GM21367 (cell line): ENCODE measurements at regions not wholly inside any gene's neighbourhood (a gene's known extent, or its start where the extent isn't known, plus 50 kb on each side); places are given as distances from the start of the nearest gene placed in this dataset.
A peak's percentile ranks its signal among the peaks of the same experiment; 100 is the strongest.
"Not testable (repeated sequence)": the region's sequence is repeated elsewhere in the genome, so short reads cannot be mapped to it uniquely, and the experiment has no call there.

Experiments
- ATAC-seq: cut with Tn5 transposase; IDR thresholded peaks from one replicate; pipeline ENCODE4 v1.9.1; 2021; ENCODE audit not compliant: unreplicated experiment

- no peak for ATAC-seq
Observed at GRCh38 chr6:144602523-144603180, 317.5 kb downstream of the UTRN start.

GRCh38 chr6:144606083-144606482, 320.9 kb downstream of the UTRN start:
- no peak for ATAC-seq

- ATAC-seq, result no peak
Observed at GRCh38 chr6:144607998-144608735, 323.0 kb downstream of the UTRN start.

GRCh38 chr6:144612811-144613210, 327.7 kb downstream of the UTRN start:
- no peak for ATAC-seq

- ATAC-seq, result peak; percentile 60
Observed at GRCh38 chr6:144613859-144614258, 328.7 kb downstream of the UTRN start.

- ATAC-seq, result no peak
Observed at GRCh38 chr6:144615870-144616269, 330.7 kb downstream of the UTRN start.

- ATAC-seq, result no peak
Observed at GRCh38 chr6:144617191-144617590, 332.1 kb downstream of the UTRN start.

- ATAC-seq, result no peak
Observed at GRCh38 chr6:144617708-144618107, 332.6 kb downstream of the UTRN start.

GRCh38 chr6:144619966-144620365, 334.8 kb downstream of the UTRN start:
- ATAC-seq, result no peak

- ATAC-seq, result no peak
Observed at GRCh38 chr6:144621332-144621731, 336.2 kb downstream of the UTRN start.

GRCh38 chr6:144624246-144624645, 339.1 kb downstream of the UTRN start:
- no peak for ATAC-seq

GRCh38 chr6:144624716-144625115, 339.6 kb downstream of the UTRN start:
- ATAC-seq, result no peak

GRCh38 chr6:144630857-144631256, 345.7 kb downstream of the UTRN start:
- ATAC-seq, result no peak

GRCh38 chr6:144632266-144632665, 347.1 kb downstream of the UTRN start:
- no peak for ATAC-seq

- ATAC-seq, result no peak
Observed at GRCh38 chr6:144633886-144634285, 348.8 kb downstream of the UTRN start.

GRCh38 chr6:144634371-144634770, 349.2 kb downstream of the UTRN start:
- no peak for ATAC-seq

GRCh38 chr6:144635051-144635450, 349.9 kb downstream of the UTRN start:
- no peak for ATAC-seq

- ATAC-seq, result not testable (repeated sequence)
Observed at GRCh38 chr6:144636025-144636424, 350.9 kb downstream of the UTRN start.

- no peak for ATAC-seq
Observed at GRCh38 chr6:144637541-144637940, 352.4 kb downstream of the UTRN start.

- no peak for ATAC-seq
Observed at GRCh38 chr6:144639654-144640053, 354.5 kb downstream of the UTRN start.

GRCh38 chr6:144641286-144641685, 356.2 kb downstream of the UTRN start:
- ATAC-seq, result no peak

- no peak for ATAC-seq
Observed at GRCh38 chr6:144644776-144645175, 359.6 kb downstream of the UTRN start.
